ENCODE measurements at regions not wholly inside any gene's neighbourhood (a gene's known extent, or its start where the extent isn't known, plus 50 kb on each side); places are given as distances from the start of the nearest gene placed in this dataset.
A peak's percentile ranks its signal among the peaks of the same experiment; 100 is the strongest.

DNA sequence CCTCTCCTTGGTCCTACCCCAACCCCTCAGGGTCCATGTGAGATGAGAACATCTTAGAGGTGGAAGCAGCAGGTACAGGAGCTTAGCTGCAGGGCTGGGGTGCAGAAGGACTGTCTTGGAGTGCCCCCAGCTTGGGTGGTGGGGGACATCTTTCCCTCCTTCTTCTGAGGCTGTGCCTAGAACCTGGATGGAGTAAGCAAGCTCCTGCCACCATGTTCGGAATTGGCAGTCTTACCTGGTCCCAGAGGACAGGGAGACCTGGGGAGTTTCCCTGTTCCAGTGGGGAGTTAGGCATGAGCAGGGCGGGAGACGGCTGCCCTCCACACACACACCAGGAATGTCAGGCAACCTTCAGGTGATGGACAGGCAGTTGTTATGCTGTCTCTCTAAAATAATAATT is 131.0 kb upstream of the COPS8 start:
- ChIA-PET CTCF (no interaction called here), POLR2A (no interaction called here)
- no peaks in the 10 kb centered on the region for H3K36me3 ChIP-seq (ENCODE audit: insufficient read depth, low read length)
- ATAC-seq (ENCODE audit: poor library complexity) (no peak), DNase-seq (no peak)
- H3K9me3 ChIP-seq (ENCODE audit: control insufficient read depth in 1 of 2, insufficient read depth in 1 of 2, low read length in 2 of 2): no peaks in the 10 kb centered on the region
- no peak overlapping the region for H3K4me3 ChIP-seq (ENCODE audit: low read length)
- peaks cover 4% of the 10 kb centered on the region for H3K4me1 ChIP-seq (ENCODE audit: insufficient read depth, low read length)
- no peaks in the 10 kb centered on the region for H3K27me3 ChIP-seq (ENCODE audit: control insufficient read depth in 1 of 2, insufficient read depth in 2 of 2, low read length in 2 of 2)
- intact Hi-C loops (cut with DNase I, micrococcal nuclease): no loop called here
- no peak for TF ChIP-seq CTCF (IDR thresholded peaks at IDR 0.05)
- Mint-ChIP-seq H3K4me1 (ENCODE audit: low read depth) (no peaks in the 10 kb centered on the region), H3K36me3 (ENCODE audit: low read depth) (no peaks in the 10 kb centered on the region), H3K9me3 (peaks cover 3% of the 10 kb centered on the region), H3K27ac (no peak overlapping the region), H3K27me3 (peaks cover 4% of the 10 kb centered on the region), H3K4me3 (no peak overlapping the region)
- H3K27ac ChIP-seq (ENCODE audit: low read depth in 1 of 2, low read length in 2 of 2): no peak overlapping the region

DNA sequence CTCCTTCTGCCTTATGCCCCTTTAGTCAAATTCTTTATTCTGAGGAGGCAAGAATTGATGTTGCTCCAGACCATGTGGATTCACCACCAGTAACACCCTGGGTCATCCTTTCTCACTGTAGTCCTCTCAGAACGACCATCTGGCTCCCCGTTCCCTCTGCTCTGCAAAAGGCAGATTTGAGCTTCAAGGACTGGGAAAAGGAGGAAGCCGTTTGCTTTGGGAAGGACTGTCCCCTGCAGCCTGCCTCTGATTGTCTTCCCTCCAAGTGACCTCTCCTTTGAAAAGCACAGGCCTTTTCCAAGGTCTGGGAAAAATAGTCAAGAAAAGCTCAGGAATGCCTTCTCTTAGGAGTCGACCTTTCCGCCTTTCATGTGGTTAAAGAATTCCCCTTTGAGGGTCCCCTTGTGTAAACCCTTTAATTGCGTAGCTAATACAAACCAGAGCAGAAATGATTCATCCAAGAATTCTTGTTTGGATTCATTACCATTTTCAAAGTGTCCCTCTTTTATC is 130.1 kb upstream of the COPS8 start:
- Histone ChIP-seq H3K27ac (ENCODE audit: low read depth in 1 of 2, low read length in 2 of 2) (no peak overlapping the region), H3K4me1 (ENCODE audit: insufficient read depth, low read length) (peaks cover 4% of the 10 kb centered on the region), H3K4me3 (ENCODE audit: low read length) (no peak overlapping the region), H3K27me3 (ENCODE audit: control insufficient read depth in 1 of 2, insufficient read depth in 2 of 2, low read length in 2 of 2) (no peaks in the 10 kb centered on the region), H3K9me3 (ENCODE audit: control insufficient read depth in 1 of 2, insufficient read depth in 1 of 2, low read length in 2 of 2) (no peaks in the 10 kb centered on the region), H3K36me3 (ENCODE audit: insufficient read depth, low read length) (no peaks in the 10 kb centered on the region)
- ChIA-PET POLR2A (interaction anchor here (1.0 kb wide), 1 partner anchor 15 kb away, joined by 4 read pairs; no protein-coding TSS in a partner anchor), CTCF (no interaction called here)
- DNase-seq: no peak
- Mint-ChIP-seq H3K4me3 (no peak overlapping the region), H3K27me3 (peaks cover 4% of the 10 kb centered on the region), H3K36me3 (ENCODE audit: low read depth) (no peaks in the 10 kb centered on the region), H3K27ac (no peak overlapping the region), H3K4me1 (ENCODE audit: low read depth) (no peaks in the 10 kb centered on the region), H3K9me3 (peaks cover 3% of the 10 kb centered on the region)
- intact Hi-C loops (cut with DNase I, micrococcal nuclease): no loop called here
- no peak for TF ChIP-seq CTCF (IDR thresholded peaks at IDR 0.05)
- no peak for ATAC-seq (ENCODE audit: poor library complexity)

DNA sequence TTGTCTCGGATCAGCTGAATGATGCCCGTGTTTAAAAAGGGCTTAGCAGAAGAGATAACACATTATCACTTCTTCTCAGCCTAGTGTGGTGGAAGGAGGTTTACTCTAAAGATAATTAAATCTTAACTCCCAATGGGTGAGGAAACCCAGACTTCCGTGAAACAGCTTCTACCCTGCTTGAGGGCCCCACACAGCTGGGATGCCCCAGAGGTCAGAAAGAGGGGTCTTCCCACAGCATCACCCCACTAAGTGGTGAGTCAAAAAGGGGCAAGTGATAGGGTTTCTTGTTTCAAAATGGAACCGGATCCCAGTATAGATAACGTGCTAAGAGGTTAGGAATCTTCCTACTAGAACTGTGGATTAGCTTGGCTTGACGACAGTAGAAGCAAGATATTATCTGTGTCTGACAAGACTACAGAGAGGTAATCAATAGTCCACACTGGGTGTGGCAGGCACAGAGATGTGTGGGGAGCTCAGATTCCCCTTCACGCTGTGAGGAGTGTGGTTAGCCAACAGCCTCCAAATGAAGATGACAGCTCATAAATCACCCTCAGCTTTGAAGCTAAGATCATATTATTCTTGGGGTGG is 129.6 kb upstream of the COPS8 start:
- ATAC-seq (ENCODE audit: poor library complexity) (peak; percentile 64), DNase-seq (peak in 1 of 14 experiments; percentile 15)
- Histone ChIP-seq H3K4me1 (ENCODE audit: insufficient read depth, low read length) (peaks cover 4% of the 10 kb centered on the region), H3K27me3 (ENCODE audit: control insufficient read depth in 1 of 2, insufficient read depth in 2 of 2, low read length in 2 of 2) (no peaks in the 10 kb centered on the region), H3K9me3 (ENCODE audit: control insufficient read depth in 1 of 2, insufficient read depth in 1 of 2, low read length in 2 of 2) (no peaks in the 10 kb centered on the region), H3K27ac (ENCODE audit: low read depth in 1 of 2, low read length in 2 of 2) (no peak overlapping the region), H3K36me3 (ENCODE audit: insufficient read depth, low read length) (no peaks in the 10 kb centered on the region), H3K4me3 (ENCODE audit: low read length) (no peak overlapping the region)
- intact Hi-C loops (cut with DNase I, micrococcal nuclease): no loop called here
- no peaks in the 10 kb centered on the region for H3K36me3 Mint-ChIP-seq (ENCODE audit: low read depth)
- no peak for TF ChIP-seq CTCF (IDR thresholded peaks at IDR 0.05)
- no peak overlapping the region for H3K4me3 Mint-ChIP-seq
- CTCF ChIA-PET: no interaction called here
- peaks cover 4% of the 10 kb centered on the region for H3K27me3 Mint-ChIP-seq
- H3K9me3 Mint-ChIP-seq: peaks cover 3% of the 10 kb centered on the region
- POLR2A ChIA-PET: interaction anchor here (1.0 kb wide), 1 partner anchor 14 kb away, joined by 4 read pairs; no protein-coding TSS in a partner anchor
- no peaks in the 10 kb centered on the region for H3K4me1 Mint-ChIP-seq (ENCODE audit: low read depth)
- no peak overlapping the region for H3K27ac Mint-ChIP-seq

Measured in CD4-positive, alpha-beta T cell (primary cell).